HUES48 (cell line): ENCODE measurements at regions not wholly inside any gene's neighbourhood (a gene's known extent, or its start where the extent isn't known, plus 50 kb on each side); places are given as distances from the start of the nearest gene placed in this dataset.

ENCODE experiments used
- H3K27ac ChIP-seq: one replicate; pipeline ENCODE4 v1.7.0; 2013; ENCODE audit warnings: low read depth, low read length, inconsistent platforms
- H3K27me3 ChIP-seq: 2 replicates; pipeline ENCODE4 v1.6.1; 2013; ENCODE audit warnings: mild to moderate bottlenecking, low read length; ENCODE audit not compliant: control insufficient read depth, insufficient read depth
- H3K36me3 ChIP-seq: 2 replicates; pipeline ENCODE4 v1.6.1; 2013; ENCODE audit warnings: low read length; ENCODE audit not compliant: control insufficient read depth, insufficient read depth
- H3K4me1 ChIP-seq: 2 replicates; pipeline ENCODE4 v1.6.1; 2013; ENCODE audit warnings: mild to moderate bottlenecking, low read length; ENCODE audit not compliant: control insufficient read depth, insufficient read depth
- H3K4me3 ChIP-seq: 2 replicates; pipeline ENCODE4 v1.5.1; 2013; ENCODE audit warnings: mild to moderate bottlenecking, low read depth, low read length
- H3K9ac ChIP-seq: 2 replicates; pipeline ENCODE4 v1.6.1; 2013; ENCODE audit warnings: mild to moderate bottlenecking, low read depth, low read length, moderate library complexity
- H3K9me3 ChIP-seq: 2 replicates; pipeline ENCODE4 v1.6.1; 2013; ENCODE audit warnings: low read length; ENCODE audit not compliant: control insufficient read depth, insufficient read depth

DNA sequence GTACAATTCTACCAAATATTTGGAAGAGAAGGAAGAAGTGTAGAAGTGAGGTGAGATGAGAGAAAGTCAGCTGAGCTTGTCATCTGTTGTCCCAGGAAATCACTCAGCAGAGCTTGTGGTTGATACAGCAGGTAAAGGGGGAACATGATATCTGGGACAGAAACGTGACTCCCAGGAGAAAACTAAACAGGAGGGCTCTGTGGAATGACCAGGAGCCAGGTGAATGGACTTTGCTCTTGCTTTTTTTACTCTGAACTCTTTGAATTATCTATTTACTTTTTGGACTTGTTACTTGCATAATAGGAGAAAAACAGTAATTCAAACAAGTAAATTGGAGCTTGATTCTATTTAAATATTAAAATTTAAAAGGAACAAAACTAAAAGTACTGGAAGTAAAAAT is 555.6 kb upstream of the FRG1 start:
- no peak overlapping the region for H3K9ac ChIP-seq
- no peaks in the 10 kb centered on the region for H3K27me3 ChIP-seq

DNA sequence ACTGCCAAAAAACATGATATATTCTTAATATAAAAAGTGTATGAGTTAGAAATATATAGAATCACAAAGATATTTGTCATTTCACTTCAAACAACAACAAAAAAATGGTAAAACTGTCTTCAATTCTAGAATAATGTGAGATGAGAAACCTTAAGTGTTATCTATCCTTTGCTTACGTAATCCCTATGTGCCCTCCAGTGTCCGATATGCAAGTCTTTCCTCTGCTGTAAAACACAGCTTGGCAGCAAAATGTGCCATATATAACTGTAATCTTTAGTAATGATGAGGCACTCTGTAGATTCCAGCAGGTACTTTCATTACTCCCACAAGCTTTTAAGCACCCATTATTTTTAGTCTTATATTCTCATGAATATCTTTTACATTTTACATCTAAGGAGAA is 555.1 kb upstream of the FRG1 start:
- no peak overlapping the region for H3K4me3 ChIP-seq
- H3K27me3 ChIP-seq = no peaks in the 10 kb centered on the region
- no peak overlapping the region for H3K27ac ChIP-seq
- no peaks in the 10 kb centered on the region for H3K36me3 ChIP-seq
- no peaks in the 10 kb centered on the region for H3K4me1 ChIP-seq
- H3K9ac ChIP-seq = no peak overlapping the region
- H3K9me3 ChIP-seq = peaks cover 6% of the 10 kb centered on the region

More for the DNA sequence above, 555.6 kb upstream of the FRG1 start:
- Histone ChIP-seq H3K27ac (no peak overlapping the region), H3K4me1 (no peaks in the 10 kb centered on the region), H3K9me3 (peaks cover 6% of the 10 kb centered on the region), H3K4me3 (no peak overlapping the region), H3K36me3 (no peaks in the 10 kb centered on the region)

DNA sequence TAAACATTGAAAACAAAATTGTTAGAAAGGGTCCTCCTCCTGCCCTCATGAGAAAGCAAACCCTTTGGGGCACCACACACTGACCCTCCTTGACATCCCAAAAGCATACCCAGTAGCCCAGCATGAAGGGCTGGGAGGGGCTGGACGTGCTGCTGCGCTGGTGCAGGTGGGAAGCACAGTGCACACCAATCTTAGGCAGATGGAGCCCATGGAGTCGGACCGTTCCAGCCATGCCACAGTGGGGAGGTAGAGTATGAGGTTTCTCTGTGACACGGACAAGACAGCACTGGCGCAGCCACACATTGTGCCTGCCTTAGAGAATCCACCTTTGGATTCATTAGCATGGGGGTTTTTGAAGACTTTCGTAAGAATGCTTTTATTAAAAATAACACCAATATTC is 544.2 kb upstream of the FRG1 start:
- no peak overlapping the region for H3K9ac ChIP-seq
- peaks cover 25% of the 10 kb centered on the region for H3K9me3 ChIP-seq
- no peaks in the 10 kb centered on the region for H3K27me3 ChIP-seq
- no peaks in the 10 kb centered on the region for H3K36me3 ChIP-seq
- H3K4me3 ChIP-seq = no peak overlapping the region
- no peaks in the 10 kb centered on the region for H3K4me1 ChIP-seq
- H3K27ac ChIP-seq = no peak overlapping the region

DNA sequence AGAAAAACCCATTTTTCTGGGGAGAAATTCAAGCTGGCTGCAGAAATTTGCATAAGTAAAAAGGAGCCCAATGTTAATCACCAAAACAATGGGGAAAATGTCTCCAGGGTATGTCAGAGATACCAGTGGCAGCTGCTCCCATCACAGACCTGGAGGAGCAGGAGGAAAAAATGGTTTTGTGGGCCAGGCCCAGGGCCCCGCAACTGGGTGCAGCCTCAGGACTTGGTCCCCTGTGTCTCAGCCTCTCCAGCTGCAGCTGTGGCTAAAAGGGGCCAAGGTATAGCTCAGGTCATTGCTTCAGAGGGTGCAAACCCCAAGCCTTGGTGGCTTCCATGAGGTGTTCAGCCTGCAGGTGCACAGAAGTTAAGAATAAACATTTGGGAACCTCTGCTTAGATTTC is 536.4 kb upstream of the FRG1 start:
- Histone ChIP-seq H3K27me3 (no peaks in the 10 kb centered on the region), H3K4me3 (no peak overlapping the region; the same call in 1 of the 2 replicates), H3K4me1 (no peaks in the 10 kb centered on the region), H3K9ac (no peak overlapping the region), H3K9me3 (peaks cover 60% of the 10 kb centered on the region), H3K27ac (no peak overlapping the region), H3K36me3 (no peaks in the 10 kb centered on the region)

DNA sequence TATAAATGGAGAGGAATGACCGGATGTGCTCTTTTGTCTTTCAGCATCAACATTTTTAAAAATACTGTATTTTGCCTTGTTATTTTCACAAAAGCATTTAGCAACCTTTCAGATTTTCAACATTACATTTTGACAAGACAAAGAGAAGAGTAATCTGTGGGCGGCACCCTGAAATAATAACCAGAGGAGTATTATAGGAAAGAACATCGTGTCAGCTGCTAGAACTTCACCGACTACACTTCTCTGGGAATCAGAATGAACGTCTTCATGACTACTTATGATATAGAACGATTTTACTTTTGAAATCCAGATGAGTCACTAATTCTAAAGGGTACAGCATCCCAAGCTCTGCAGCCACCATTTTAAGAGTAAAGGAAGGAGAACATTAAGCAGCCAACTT is 531.5 kb upstream of the FRG1 start:
- H3K4me1 ChIP-seq = no peaks in the 10 kb centered on the region
- H3K27ac ChIP-seq = no peak overlapping the region
- H3K27me3 ChIP-seq = no peaks in the 10 kb centered on the region
- no peaks in the 10 kb centered on the region for H3K36me3 ChIP-seq
- H3K4me3 ChIP-seq = no peak overlapping the region
- peaks cover 65% of the 10 kb centered on the region for H3K9me3 ChIP-seq
- H3K9ac ChIP-seq = no peak overlapping the region

DNA sequence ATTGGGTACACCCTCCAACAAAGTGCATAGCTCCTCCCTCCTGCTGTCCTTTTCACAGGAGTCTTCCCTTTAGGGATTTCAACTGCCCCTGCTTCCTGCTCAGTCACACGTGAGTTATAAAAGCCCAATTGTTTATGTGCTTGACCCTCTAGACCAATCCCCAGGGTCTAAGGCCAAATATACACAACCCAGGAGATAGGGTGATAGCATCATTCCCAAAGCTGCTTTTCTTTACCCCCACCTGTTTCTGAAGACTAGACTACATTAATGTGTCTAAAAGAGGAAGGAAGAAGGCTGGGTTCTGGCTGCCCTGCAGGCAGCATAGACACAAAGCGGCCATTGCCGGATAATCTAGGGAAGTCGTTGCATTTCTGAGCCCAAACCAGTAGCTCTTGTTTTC is 526.7 kb upstream of the FRG1 start:
- no peak overlapping the region for H3K27ac ChIP-seq
- H3K9me3 ChIP-seq = peaks cover 43% of the 10 kb centered on the region
- no peaks in the 10 kb centered on the region for H3K36me3 ChIP-seq
- H3K4me3 ChIP-seq = no peak overlapping the region
- H3K9ac ChIP-seq = no peak overlapping the region
- no peaks in the 10 kb centered on the region for H3K4me1 ChIP-seq
- no peaks in the 10 kb centered on the region for H3K27me3 ChIP-seq

DNA sequence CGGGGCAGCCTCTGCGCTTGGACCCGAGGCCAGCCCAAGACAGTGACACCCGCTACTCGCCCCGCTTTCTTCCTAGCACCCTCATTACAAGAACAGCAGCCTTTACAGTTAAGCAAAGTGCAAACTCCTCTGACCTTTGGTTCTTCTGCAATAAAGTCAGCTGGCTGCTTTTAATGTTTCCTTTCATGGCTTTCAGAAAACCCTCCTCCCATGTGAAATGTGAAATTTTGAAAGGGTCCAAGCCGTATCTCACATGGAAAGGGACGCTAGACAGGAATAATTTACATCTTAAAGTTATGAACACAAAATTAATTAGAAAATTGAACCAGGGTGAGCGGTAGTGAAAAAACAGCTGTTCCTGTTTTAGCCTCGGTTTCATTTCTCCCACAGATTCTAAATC is 520.1 kb upstream of the FRG1 start:
- H3K27me3 ChIP-seq = no peaks in the 10 kb centered on the region
- H3K9ac ChIP-seq = no peak overlapping the region
- peaks cover 24% of the 10 kb centered on the region for H3K9me3 ChIP-seq
- H3K36me3 ChIP-seq = no peaks in the 10 kb centered on the region
- H3K27ac ChIP-seq = no peak overlapping the region
- H3K4me3 ChIP-seq = no peak overlapping the region
- H3K4me1 ChIP-seq = no peaks in the 10 kb centered on the region

DNA sequence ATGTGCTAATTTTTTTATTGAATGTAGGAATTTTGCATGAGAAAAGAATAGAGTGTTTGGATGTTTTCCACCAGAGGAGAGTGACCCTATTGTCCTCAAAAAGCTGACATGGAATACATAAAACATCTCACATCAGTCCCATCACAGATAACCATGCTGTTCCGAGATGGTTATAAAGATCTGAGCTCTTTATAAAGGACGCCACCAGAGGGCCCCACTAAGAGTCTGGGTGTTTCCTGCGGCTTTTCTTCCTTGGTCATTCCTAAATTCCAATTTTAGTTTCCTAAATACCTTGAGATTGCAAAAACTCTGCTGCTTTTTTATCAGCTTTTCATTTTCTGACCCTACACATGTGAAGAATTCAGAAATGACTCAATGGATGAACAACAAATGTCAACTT is 504.5 kb upstream of the FRG1 start:
- no peak overlapping the region for H3K27ac ChIP-seq
- no peaks in the 10 kb centered on the region for H3K27me3 ChIP-seq
- H3K36me3 ChIP-seq = no peaks in the 10 kb centered on the region
- peaks cover 19% of the 10 kb centered on the region for H3K9me3 ChIP-seq
- no peaks in the 10 kb centered on the region for H3K4me1 ChIP-seq
- H3K9ac ChIP-seq = no peak overlapping the region
- H3K4me3 ChIP-seq = no peak overlapping the region

DNA sequence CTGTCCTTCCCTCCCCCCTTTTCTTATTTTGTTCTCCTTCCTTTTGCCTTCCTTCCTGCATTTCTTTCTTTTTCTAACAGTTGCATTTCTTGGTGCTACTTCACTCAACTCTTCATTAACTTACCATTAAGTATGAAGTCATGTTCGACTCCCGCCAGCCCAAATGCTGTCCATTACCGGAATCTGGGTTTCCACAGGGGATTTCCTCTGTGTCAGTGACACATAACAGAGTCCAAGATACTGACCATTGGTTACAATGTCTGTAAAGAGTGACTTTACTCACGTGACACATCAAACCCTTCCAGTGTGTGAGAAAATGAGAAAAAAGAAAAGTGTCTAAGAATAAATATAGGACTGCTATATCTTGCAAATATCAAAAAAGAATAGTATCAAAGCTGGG is 500.0 kb upstream of the FRG1 start:
- Histone ChIP-seq H3K4me3 (no peak overlapping the region), H3K9me3 (0 out of 2 replicates have a peak, but pooled peaks cover 1% of the 10 kb centered on the region), H3K9ac (no peak overlapping the region), H3K4me1 (no peaks in the 10 kb centered on the region), H3K27ac (no peak overlapping the region), H3K36me3 (no peaks in the 10 kb centered on the region), H3K27me3 (no peaks in the 10 kb centered on the region)

DNA sequence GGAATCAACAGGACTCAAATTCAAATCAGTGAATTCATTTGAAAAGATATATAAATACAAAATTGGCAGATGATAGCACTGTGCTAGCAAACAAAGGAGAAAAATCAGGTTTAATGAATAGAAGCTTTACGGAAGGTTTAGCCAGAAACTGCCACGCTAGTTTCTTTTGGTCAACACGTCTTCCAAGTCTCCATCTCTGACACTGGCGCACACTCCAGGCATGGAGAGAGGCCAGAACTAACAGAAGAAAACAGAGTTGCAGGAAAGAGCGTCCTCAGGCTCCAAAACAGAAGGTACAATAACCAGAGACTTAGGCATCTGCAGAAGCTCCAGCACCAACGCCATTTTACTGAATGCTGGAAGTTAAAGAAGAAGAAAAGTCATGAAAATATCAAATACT is 497.3 kb upstream of the FRG1 start:
- H3K36me3 ChIP-seq = no peaks in the 10 kb centered on the region
- H3K27me3 ChIP-seq = no peaks in the 10 kb centered on the region
- H3K4me1 ChIP-seq = no peaks in the 10 kb centered on the region
- 0 out of 2 replicates have a peak, but pooled peaks cover 5% of the 10 kb centered on the region for H3K9me3 ChIP-seq
- H3K4me3 ChIP-seq = no peak overlapping the region
- no peak overlapping the region for H3K9ac ChIP-seq
- no peak overlapping the region for H3K27ac ChIP-seq

DNA sequence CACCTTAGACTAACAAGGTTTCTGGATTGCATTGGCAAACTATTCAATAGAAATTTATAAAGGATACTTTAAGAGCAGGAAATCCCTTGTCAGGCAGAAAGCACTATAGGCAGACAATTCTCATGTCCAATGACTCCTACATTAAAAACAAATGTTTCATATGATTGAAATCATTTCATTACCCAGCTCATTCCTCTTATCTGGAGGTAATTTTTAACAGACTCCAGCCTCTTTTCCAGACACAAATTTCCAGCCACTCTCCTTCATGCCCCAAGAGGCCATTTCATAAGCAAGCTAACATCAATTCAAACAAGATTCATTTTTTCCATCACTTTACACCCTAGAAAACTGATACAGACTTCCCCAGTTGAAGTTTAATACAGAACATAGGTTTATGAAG is 495.1 kb upstream of the FRG1 start:
- H3K4me1 ChIP-seq = no peaks in the 10 kb centered on the region
- H3K27me3 ChIP-seq = no peaks in the 10 kb centered on the region
- no peak overlapping the region for H3K4me3 ChIP-seq
- H3K27ac ChIP-seq = no peak overlapping the region
- H3K9ac ChIP-seq = no peak overlapping the region
- no peaks in the 10 kb centered on the region for H3K36me3 ChIP-seq
- H3K9me3 ChIP-seq = peaks cover 21% of the 10 kb centered on the region

DNA sequence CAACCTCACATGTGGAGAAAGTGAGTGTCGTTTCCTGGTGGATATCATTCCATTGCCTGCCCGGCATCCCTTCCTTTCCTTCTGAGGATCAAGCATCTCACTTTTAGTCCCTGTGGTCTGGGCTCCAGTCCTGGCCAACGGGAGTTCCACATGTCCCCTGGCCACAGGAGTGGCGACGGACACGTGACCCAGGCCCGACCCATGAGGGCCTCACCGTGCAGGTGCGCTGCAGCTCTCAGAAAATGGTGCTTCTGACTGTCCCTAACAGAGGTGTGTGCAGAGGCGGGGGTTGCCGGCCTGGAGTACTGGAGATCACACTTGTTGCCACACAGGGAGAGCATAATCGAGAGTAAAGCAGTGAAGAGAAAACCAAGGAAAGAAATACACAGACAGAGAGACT is 476.9 kb upstream of the FRG1 start:
- Histone ChIP-seq H3K9me3 (peaks cover 10% of the 10 kb centered on the region), H3K9ac (no peak overlapping the region), H3K36me3 (no peaks in the 10 kb centered on the region), H3K4me1 (no peaks in the 10 kb centered on the region), H3K4me3 (no peak overlapping the region), H3K27me3 (no peaks in the 10 kb centered on the region), H3K27ac (no peak overlapping the region)
